Muscle layer of colon (tissue), 2 donors: ENCODE measurements at regions not wholly inside any gene's neighbourhood (a gene's known extent, or its start where the extent isn't known, plus 50 kb on each side); places are given as distances from the start of the nearest gene placed in this dataset.

Source experiments
- H3K27ac ChIP-seq: one replicate; pipeline ENCODE4 v1.7.0; 2013; ENCODE audit warnings: low read depth, mild to moderate bottlenecking, low read length, moderate library complexity
- H3K27me3 ChIP-seq, 2 donors: one replicate each; pipeline ENCODE4 v1.7.0; 2013; ENCODE audit warnings: low read length in 2 of 2, mild to moderate bottlenecking in 2 of 2; ENCODE audit not compliant: insufficient read depth in 2 of 2, control insufficient read depth in 1 of 2
- H3K36me3 ChIP-seq: one replicate; pipeline ENCODE4 v1.7.0; 2013; ENCODE audit warnings: mild to moderate bottlenecking, low read length; ENCODE audit not compliant: insufficient read depth
- H3K4me1 ChIP-seq: one replicate; pipeline ENCODE4 v1.7.0; 2013; ENCODE audit warnings: mild to moderate bottlenecking, low read length; ENCODE audit not compliant: insufficient read depth
- H3K4me3 ChIP-seq, 2 donors: one replicate each; pipeline ENCODE4 v1.7.0; 2013; ENCODE audit warnings: low read length in 2 of 2, low read depth in 1 of 2, mild to moderate bottlenecking in 1 of 2, moderate library complexity in 1 of 2
- H3K9ac ChIP-seq: one replicate; pipeline ENCODE4 v1.7.0; 2013; ENCODE audit warnings: low read length
- H3K9me3 ChIP-seq: one replicate; pipeline ENCODE4 v1.7.0; 2013; ENCODE audit warnings: mild to moderate bottlenecking, low read length
- donor health status: abdominal sarcoma.
- donor health status: Adenocarcinoma of cecum.

DNA sequence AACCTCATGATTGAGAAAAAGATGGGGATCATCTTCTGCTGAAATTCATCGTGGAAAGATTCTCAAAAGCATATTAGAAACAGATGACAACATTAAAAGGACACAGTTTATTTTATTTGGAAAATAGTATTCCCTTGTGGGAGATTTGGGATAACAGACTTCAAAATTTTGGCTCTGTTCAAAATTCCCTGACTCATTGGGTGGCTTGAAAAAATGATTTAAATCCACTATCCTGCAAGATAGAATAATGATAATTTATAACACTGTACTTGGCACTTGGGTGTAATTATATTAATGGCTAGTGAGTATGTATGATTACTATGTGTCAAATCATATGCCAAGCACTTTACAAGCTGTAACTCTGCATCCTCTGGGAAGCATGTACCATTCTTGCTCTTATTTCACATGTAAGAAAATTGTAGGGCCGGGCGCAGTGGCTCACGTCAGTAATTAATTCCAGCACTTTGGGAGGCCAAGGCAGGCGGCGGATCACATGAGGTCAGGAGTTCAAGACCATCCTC is 128.8 kb downstream of the LMNTD1 start:
- no peak overlapping the region for H3K9ac ChIP-seq
- H3K4me1 ChIP-seq: no peaks in the 10 kb centered on the region
- H3K4me3 ChIP-seq: no peak overlapping the region
- no peaks in the 10 kb centered on the region for H3K27me3 ChIP-seq
- no peak overlapping the region for H3K27ac ChIP-seq
- no peaks in the 10 kb centered on the region for H3K9me3 ChIP-seq
- no peaks in the 10 kb centered on the region for H3K36me3 ChIP-seq

DNA sequence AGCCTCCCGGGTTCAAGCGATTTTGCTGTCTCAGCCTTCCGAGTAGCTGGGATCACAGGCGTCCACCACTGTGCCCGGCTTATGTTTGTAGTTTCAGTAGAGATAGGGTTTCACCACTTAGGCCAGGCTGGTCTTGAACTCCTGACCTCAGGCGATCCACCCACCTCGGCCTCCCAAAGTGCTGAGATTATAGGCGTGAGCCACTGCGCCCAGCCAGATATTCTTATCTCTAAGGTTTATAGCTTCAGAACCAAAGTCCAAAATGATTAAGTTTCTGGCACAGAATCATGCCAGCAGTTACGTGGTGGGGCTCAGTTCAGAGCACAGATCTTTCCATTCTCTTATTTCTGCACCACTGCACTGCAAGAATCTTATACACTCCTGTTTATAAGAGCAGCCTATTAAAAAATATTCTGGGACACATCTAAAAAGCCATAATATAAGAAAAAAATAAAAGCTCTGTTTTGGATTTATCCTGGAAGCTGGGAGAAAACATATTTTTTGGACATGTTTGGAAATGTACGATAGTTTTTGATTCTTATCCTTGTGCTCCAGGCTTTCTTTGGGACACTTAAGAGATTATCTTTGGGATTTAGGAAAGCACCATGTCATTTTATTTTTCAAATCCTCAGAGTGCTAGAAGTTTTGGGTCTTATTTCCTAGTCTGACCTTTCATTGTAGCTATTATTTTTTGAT is 129.6 kb downstream of the LMNTD1 start:
- no peaks in the 10 kb centered on the region for H3K9me3 ChIP-seq
- H3K9ac ChIP-seq: no peak overlapping the region
- H3K27ac ChIP-seq: no peak overlapping the region
- H3K4me1 ChIP-seq: no peaks in the 10 kb centered on the region
- H3K4me3 ChIP-seq: no peak overlapping the region
- no peaks in the 10 kb centered on the region for H3K27me3 ChIP-seq
- H3K36me3 ChIP-seq: no peaks in the 10 kb centered on the region

DNA sequence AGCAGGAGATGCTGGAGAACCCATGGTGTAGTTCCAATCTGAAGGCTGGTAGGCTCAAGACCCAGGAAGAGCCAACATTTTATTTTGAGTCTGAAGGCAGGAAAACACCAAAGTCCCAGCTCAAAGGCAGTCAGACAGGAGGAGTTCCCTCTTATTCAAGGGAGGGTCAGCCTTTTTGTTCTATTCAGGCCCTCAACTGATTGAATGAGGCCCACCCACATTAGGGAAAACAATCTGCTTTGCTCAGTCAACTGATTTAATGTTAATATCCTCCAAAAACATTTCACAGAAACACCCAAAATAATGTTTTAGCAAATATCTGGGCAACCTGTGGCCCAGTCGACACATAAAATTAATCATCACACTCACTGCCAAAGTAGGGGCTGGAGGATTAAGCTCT is 130.8 kb downstream of the LMNTD1 start:
- Histone ChIP-seq H3K27me3 (no peaks in the 10 kb centered on the region), H3K4me3 (no peak overlapping the region), H3K36me3 (no peaks in the 10 kb centered on the region), H3K4me1 (no peaks in the 10 kb centered on the region), H3K9ac (no peak overlapping the region), H3K27ac (no peak overlapping the region), H3K9me3 (no peaks in the 10 kb centered on the region)

DNA sequence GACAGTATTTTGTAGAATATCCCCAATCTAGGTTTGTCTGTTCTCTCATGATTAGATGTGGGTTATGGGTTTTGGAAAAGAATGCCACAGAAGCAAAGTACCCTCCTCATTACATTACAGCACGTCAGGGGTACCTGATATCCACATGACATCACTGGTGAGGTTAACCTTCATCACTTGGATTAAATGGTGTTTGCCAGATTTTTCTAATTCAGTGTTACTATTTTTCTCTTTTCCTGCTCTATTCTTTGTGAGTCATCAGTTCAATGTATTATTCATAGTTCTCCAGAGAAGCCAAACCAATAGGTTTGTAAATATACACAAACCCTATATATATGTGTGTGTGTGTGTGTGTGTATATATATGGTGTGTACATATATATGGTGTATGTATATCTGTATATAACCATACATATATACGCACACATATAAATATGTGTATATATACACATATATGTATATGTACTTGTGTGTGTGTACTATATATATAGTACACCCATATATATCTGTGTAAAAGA is 131.4 kb downstream of the LMNTD1 start:
- H3K27ac ChIP-seq: no peak overlapping the region
- H3K4me1 ChIP-seq: no peaks in the 10 kb centered on the region
- no peak overlapping the region for H3K9ac ChIP-seq

DNA sequence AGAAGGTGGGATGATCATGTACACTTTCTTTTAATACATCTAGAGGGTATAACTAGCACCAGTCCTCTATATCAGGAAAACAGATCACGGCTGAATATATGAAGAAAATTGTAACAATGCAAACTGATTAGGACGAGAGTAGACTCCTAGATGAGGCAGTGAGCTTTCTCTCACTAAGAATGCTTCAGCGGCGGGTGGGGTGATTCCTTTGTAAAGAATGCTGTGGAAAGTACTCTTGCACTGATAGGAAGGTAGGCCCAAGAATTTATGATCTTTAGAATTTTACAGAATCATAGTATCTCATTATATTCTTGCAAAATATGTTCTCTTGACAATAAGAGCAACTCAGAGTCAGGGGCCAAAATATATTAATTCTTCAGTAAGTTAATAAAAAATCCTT is 133.0 kb downstream of the LMNTD1 start:
- Histone ChIP-seq H3K36me3 (no peaks in the 10 kb centered on the region), H3K4me1 (no peaks in the 10 kb centered on the region), H3K4me3 (no peak overlapping the region), H3K9me3 (no peaks in the 10 kb centered on the region), H3K27me3 (no peaks in the 10 kb centered on the region), H3K27ac (no peak overlapping the region), H3K9ac (no peak overlapping the region)

More for the DNA sequence above, 131.4 kb downstream of the LMNTD1 start:
- no peak overlapping the region for H3K4me3 ChIP-seq
- no peaks in the 10 kb centered on the region for H3K9me3 ChIP-seq
- no peaks in the 10 kb centered on the region for H3K36me3 ChIP-seq
- no peaks in the 10 kb centered on the region for H3K27me3 ChIP-seq

DNA sequence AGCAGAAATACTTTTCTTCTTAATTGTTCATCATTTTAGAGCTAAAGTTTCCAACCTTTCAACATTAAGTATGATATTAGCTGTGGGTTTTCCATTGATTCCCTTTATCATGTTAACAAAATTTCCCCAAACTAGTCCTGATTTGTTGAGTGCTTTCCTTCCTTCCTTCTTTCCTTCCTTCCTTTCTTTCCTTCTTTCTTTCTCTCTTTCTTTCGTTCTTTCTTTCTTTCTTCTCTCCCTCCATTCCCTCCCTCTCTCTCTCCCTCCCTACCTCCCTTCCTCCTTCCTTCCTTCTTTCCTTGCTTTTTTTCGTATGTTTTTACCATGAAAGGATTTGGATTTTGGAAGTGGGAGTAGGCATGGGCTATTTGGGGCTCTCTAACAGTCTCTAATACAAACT is 133.5 kb downstream of the LMNTD1 start:
- no peaks in the 10 kb centered on the region for H3K9me3 ChIP-seq
- H3K9ac ChIP-seq: no peak overlapping the region
- H3K27ac ChIP-seq: no peak overlapping the region
- no peak overlapping the region for H3K4me3 ChIP-seq
- H3K36me3 ChIP-seq: no peaks in the 10 kb centered on the region
- no peaks in the 10 kb centered on the region for H3K27me3 ChIP-seq
- no peaks in the 10 kb centered on the region for H3K4me1 ChIP-seq

DNA sequence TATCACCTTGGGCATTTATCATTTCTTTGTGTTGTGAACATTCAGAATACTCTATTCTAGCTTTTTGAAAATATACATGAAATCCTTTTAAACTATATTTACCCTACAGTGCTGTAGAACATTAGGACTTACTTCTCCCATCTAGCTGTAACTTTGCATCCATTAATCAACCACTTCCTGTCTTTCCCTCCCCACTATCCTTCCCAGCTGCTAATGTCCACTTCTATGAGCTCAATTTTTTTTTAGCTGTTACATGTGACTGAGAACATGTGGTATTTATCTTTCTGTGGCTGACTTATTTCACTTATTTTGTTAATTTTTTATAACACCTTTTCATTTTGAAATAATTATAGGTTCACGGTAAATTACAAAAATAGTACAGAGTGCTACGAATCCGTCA is 136.0 kb downstream of the LMNTD1 start:
- H3K4me1 ChIP-seq: no peaks in the 10 kb centered on the region
- no peak overlapping the region for H3K27ac ChIP-seq
- H3K27me3 ChIP-seq: no peaks in the 10 kb centered on the region
- H3K4me3 ChIP-seq: no peak overlapping the region
- no peaks in the 10 kb centered on the region for H3K36me3 ChIP-seq
- no peaks in the 10 kb centered on the region for H3K9me3 ChIP-seq
- no peak overlapping the region for H3K9ac ChIP-seq

DNA sequence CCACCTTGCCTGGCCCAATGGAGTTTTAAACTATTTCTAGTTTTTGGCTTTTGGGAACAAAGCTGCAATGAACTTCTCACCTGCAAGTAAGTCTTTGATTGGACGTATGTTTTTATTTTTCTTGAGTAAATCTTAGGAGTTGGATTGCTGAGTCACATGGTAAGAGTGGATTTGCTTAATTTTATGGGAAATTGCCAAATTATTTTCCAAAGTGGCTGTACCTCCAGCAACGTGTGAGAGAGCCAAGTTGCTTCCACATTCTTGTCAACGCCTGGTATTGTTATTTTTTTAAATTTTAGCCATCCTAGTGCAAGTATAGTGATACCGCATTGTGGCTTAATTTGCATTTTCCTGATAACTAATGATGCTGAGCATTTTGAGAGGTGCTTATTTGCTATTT is 136.6 kb downstream of the LMNTD1 start:
- Histone ChIP-seq H3K4me1 (no peaks in the 10 kb centered on the region), H3K9ac (no peak overlapping the region), H3K9me3 (no peaks in the 10 kb centered on the region), H3K36me3 (no peaks in the 10 kb centered on the region), H3K27me3 (no peaks in the 10 kb centered on the region), H3K27ac (no peak overlapping the region), H3K4me3 (no peak overlapping the region)

DNA sequence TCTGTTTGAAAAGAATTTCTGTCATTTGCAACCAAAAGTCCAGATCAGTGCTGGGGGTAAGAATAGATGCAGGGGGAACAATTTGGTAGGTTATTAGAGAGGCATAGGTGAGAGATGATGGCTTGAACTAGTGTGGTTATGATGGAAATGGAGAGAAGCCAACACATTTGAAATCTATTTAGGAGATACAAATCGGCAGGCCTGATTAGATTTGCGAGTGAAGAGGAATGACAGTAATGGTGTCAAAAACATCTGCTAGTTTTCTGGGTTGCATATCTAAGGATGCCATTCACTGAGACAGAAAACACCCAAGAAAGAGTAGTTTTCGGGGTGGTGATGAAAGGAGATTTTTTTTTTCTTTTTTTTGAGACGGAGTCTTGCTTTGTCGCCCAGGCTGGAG is 138.1 kb downstream of the LMNTD1 start:
- Histone ChIP-seq H3K27me3 (no peaks in the 10 kb centered on the region), H3K36me3 (no peaks in the 10 kb centered on the region), H3K9me3 (no peaks in the 10 kb centered on the region), H3K4me3 (no peak overlapping the region), H3K9ac (no peak overlapping the region), H3K27ac (no peak overlapping the region), H3K4me1 (no peaks in the 10 kb centered on the region)

DNA sequence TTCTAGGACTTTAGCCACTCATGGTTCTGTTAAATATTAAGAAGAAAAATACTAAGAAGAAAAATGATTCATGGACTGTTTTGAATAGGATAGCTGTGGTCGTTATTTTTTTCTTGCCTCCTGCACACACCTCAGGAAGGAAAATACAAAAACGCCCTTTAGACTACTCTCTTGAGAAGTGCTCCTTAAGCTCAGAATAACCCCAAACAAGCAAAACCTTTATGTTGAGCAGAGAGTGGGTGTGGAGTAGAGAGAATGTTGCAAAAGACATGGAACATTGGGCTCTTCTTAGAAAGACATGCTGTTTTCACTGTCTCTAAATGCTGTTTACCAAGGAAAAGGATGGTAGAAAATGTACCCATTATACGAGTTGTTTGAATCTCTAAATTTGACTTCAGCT is 140.3 kb downstream of the LMNTD1 start:
- H3K27ac ChIP-seq: no peak overlapping the region
- H3K36me3 ChIP-seq: no peaks in the 10 kb centered on the region
- no peak overlapping the region for H3K4me3 ChIP-seq
- no peaks in the 10 kb centered on the region for H3K9me3 ChIP-seq
- no peaks in the 10 kb centered on the region for H3K4me1 ChIP-seq
- no peaks in the 10 kb centered on the region for H3K27me3 ChIP-seq
- H3K9ac ChIP-seq: no peak overlapping the region

DNA sequence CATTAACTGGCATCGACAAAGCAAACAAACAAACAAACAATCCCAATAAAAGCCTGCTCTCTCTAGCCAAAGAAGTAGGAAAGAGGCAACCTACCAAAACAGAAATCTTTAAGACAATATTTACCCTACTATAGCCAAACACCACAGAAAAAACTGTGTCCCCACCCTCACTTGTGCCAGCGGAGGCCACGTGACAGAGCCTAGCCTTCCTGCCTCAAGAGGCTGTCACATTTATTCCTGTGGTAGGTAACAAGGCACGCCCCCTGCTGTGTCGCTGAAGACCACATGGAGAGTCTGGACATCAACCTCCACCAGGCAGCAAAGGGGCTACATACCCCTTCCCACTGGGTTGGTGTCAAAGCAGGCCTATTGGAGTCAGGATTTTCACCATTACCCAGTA is 148.1 kb downstream of the LMNTD1 start:
- Histone ChIP-seq H3K9ac (no peak overlapping the region), H3K27me3 (no peaks in the 10 kb centered on the region), H3K9me3 (no peaks in the 10 kb centered on the region), H3K4me3 (no peak overlapping the region), H3K36me3 (no peaks in the 10 kb centered on the region), H3K27ac (no peak overlapping the region), H3K4me1 (no peaks in the 10 kb centered on the region)
